ENCODE measurements at regions not wholly inside any gene's neighbourhood (a gene's known extent, or its start where the extent isn't known, plus 50 kb on each side); places are given as distances from the start of the nearest gene placed in this dataset.

DNA sequence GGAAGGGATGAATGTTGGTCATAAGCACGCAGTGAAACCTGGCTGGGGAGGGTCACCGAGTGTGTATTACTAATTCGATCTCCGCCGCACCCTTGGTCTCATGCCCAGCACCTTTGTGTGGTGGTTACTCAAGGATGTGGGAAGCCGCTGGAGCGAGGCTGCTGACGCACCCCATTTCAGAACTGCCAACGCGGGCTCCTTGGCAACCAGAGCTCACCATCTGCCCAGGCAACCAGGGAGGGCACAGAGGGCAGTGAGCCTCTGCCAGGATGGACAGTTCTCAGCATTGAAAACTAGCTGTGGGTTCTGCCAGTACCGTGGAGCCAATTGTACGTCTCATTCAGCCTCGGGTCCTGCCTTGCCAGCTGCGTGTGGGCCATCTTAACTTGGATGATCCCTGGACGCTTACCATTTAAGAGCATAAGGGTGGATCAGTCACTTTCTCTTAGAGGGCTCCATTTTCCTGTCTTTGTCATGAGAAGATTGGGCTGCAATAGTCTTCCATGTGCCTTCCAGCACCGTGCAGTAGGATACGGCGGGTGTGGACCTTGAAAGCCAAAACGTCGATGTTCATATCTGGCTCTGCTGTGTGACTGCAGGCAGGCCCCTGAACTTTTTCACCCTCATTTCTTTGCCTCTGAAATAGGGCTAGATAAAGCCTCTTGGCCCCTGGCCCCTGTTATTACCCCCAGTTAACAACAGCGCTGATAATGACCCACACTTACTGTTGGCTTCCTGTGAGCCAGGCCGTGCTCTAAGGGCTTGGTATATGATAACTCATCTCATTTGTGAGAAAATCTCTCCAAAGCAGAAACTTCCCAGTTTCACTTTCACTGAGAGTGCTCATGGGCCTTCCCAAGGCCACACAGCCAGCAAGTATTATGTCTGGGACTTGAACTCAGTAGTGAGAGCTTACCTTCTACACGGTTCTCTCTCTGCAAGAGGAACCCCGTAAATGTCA is 238.8 kb downstream of the OPA1 start:
- no peaks in the 10 kb centered on the region for H3K9me3 Mint-ChIP-seq
- H3K27ac Mint-ChIP-seq = peak overlapping the region; percentile 92
- H3K27me3 Mint-ChIP-seq = no peaks in the 10 kb centered on the region
- H3K4me1 Mint-ChIP-seq (ENCODE audit: unreplicated experiment) = peaks cover 39% of the 10 kb centered on the region
- TF ChIP-seq, protein P1, sequence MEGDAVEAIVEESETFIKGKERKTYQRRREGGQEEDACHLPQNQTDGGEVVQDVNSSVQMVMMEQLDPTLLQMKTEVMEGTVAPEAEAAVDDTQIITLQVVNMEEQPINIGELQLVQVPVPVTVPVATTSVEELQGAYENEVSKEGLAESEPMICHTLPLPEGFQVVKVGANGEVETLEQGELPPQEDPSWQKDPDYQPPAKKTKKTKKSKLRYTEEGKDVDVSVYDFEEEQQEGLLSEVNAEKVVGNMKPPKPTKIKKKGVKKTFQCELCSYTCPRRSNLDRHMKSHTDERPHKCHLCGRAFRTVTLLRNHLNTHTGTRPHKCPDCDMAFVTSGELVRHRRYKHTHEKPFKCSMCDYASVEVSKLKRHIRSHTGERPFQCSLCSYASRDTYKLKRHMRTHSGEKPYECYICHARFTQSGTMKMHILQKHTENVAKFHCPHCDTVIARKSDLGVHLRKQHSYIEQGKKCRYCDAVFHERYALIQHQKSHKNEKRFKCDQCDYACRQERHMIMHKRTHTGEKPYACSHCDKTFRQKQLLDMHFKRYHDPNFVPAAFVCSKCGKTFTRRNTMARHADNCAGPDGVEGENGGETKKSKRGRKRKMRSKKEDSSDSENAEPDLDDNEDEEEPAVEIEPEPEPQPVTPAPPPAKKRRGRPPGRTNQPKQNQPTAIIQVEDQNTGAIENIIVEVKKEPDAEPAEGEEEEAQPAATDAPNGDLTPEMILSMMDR (conservative IDR thresholded peaks at IDR 0.05) = no peak
- no peak overlapping the region for H3K4me3 Mint-ChIP-seq
- no peak for DNase-seq (ENCODE audit: extremely low spot score, unreplicated experiment)
- no peaks in the 10 kb centered on the region for H3K36me3 Mint-ChIP-seq

DNA sequence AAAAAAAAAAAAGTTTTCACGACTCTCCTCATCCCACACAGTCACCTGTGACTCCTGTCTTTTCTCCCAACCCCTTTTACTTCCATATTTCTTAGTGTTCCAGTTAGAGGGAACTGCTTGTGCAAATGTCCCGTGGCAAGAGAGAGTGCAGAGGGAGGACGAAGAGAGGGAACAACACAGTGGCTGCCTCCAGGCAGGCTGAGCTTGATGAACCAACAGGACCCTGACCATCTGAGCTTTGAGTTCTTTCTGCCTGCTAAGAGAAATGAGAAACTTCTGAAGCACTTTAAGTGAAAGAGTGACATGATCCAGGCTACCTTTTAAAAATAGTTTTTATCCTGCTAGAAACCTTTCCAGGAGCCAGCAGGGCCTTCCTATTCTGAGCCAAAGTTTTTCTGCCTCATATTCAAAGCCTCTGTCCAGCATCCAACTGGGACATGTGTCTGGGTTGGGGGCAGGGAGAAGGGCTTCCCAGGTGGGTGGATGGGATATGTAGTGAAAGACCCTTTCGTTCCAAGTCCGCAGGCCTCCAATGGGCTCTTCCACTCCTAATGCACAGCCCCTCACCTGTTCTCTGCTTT is 239.9 kb downstream of the OPA1 start:
- Mint-ChIP-seq H3K36me3 (no peaks in the 10 kb centered on the region), H3K9me3 (peaks cover 4% of the 10 kb centered on the region), H3K27ac (peak overlapping the region; percentile 20), H3K4me3 (no peak overlapping the region), H3K27me3 (no peaks in the 10 kb centered on the region), H3K4me1 (ENCODE audit: unreplicated experiment) (peaks cover 39% of the 10 kb centered on the region)
- TF ChIP-seq, protein P1 (conservative IDR thresholded peaks at IDR 0.05) = no peak
- no peak for DNase-seq (ENCODE audit: extremely low spot score, unreplicated experiment)

DNA sequence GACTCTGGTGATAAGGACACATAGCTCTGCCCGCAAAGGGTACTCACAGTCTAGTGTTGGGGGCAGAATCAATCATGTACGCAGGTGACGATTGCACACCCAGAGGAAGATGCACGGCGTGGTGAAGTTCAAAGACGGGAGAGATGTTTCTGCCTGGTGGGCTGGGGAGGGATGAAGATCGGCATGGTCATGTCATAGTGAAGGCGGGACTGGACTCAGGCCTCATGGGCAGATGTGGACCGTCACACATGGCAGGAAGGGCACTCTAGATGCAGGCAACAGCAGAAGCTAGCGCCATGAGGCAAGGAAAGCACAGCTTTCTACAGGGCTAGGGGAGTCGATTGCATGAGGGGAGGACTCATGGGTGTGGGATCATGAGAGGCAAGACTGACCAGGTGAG is 240.6 kb downstream of the OPA1 start:
- peak overlapping the region; percentile 20 for H3K27ac Mint-ChIP-seq
- no peaks in the 10 kb centered on the region for H3K36me3 Mint-ChIP-seq
- no peak for DNase-seq (ENCODE audit: extremely low spot score, unreplicated experiment)
- peaks cover 4% of the 10 kb centered on the region for H3K9me3 Mint-ChIP-seq
- H3K27me3 Mint-ChIP-seq = no peaks in the 10 kb centered on the region
- TF ChIP-seq, protein P1 (conservative IDR thresholded peaks at IDR 0.05) = no peak
- H3K4me3 Mint-ChIP-seq = no peak overlapping the region
- H3K4me1 Mint-ChIP-seq (ENCODE audit: unreplicated experiment) = peaks cover 38% of the 10 kb centered on the region

DNA sequence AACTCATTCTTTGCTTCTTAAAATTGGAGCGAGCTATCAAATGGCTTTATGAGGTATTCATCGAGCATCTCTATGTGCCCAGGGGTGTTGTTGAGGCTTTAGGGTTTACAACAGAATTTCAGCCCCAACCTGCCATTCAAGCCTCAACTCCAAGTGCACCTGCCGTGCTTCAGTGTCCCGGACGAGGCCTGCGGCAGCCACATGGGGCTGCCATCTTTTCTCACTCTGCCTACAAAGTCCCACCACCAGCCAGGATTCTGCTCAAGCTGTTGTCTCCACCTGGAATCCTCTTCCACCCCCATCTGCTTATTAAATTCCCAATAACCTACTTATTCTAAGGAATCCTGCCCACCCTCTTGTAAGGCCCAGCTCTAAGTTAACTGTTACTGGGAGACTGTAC is 242.4 kb downstream of the OPA1 start:
- peaks cover 30% of the 10 kb centered on the region for H3K4me1 Mint-ChIP-seq (ENCODE audit: unreplicated experiment)
- H3K36me3 Mint-ChIP-seq = no peaks in the 10 kb centered on the region
- no peak for DNase-seq (ENCODE audit: extremely low spot score, unreplicated experiment)
- no peak overlapping the region for H3K4me3 Mint-ChIP-seq
- H3K27ac Mint-ChIP-seq = peak overlapping the region; percentile 36
- TF ChIP-seq, protein P1 (conservative IDR thresholded peaks at IDR 0.05) = no peak
- H3K27me3 Mint-ChIP-seq = no peaks in the 10 kb centered on the region
- H3K9me3 Mint-ChIP-seq = peaks cover 4% of the 10 kb centered on the region

DNA sequence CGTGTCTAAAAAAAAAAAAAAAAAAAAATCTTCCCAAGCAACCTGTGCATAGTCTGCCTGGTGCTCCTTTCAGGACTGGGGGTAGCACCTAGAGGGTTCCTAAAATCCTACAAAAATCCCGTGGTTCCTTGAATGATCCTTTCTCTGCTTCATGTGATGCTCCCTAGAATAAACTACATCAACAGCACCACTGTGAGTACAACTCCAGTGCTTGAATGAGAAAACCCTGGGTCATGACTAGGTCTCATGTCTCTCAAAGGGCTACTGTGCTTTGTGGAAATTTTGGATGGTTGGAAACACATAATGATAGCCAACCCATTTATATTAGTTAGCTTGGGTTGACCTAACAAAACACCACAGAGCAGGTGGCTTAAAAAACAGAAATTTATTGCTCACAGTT is 243.5 kb downstream of the OPA1 start:
- TF ChIP-seq, protein P1 (conservative IDR thresholded peaks at IDR 0.05) = no peak
- H3K27me3 Mint-ChIP-seq = no peaks in the 10 kb centered on the region
- no peaks in the 10 kb centered on the region for H3K36me3 Mint-ChIP-seq
- H3K27ac Mint-ChIP-seq = peak overlapping the region; percentile 79
- H3K4me1 Mint-ChIP-seq (ENCODE audit: unreplicated experiment) = peaks cover 24% of the 10 kb centered on the region
- DNase-seq (ENCODE audit: extremely low spot score, unreplicated experiment) = no peak
- H3K4me3 Mint-ChIP-seq = peak overlapping the region; percentile 6
- peaks cover 4% of the 10 kb centered on the region for H3K9me3 Mint-ChIP-seq
